ENCODE measurements at regions not wholly inside any gene's neighbourhood (a gene's known extent, or its start where the extent isn't known, plus 50 kb on each side); places are given as distances from the start of the nearest gene placed in this dataset.

GRCh38 chr5:171644536-171644935 lies 141.1 kb upstream of the SMIM23 start:
- ChIA-PET POLR2A (no interaction called here), CTCF (no interaction called here)
- H3K27me3 ChIP-seq (ENCODE audit: control insufficient read depth in 2 of 2, insufficient read depth in 2 of 2, low read length in 2 of 2) = no peaks in the 10 kb centered on the region
- H3K27me3 Mint-ChIP-seq = peaks cover 0 to 11% (median 10%) of the 10 kb centered on the region in 5 donors
- intact Hi-C loops (cut with micrococcal nuclease) = no loop called here
- H3K36me3 ChIP-seq (ENCODE audit: control insufficient read depth in 2 of 3, insufficient read depth in 3 of 3, low read length in 3 of 3) = no peaks in the 10 kb centered on the region
- ATAC-seq (no peak), DNase-seq (no peak)
- peaks cover 0 to 4% (median 0%) of the 10 kb centered on the region in 7 donors for H3K4me1 Mint-ChIP-seq
- H3K4me3 Mint-ChIP-seq = no peak overlapping the region
- no peaks in the 10 kb centered on the region for H3K9me3 ChIP-seq (ENCODE audit: control insufficient read depth in 2 of 3, low read length in 3 of 3)
- H3K9me3 Mint-ChIP-seq = peaks cover 0 to 1% (median 0%) of the 10 kb centered on the region in 11 donors
- no peak overlapping the region for H3K27ac ChIP-seq (ENCODE audit: low read depth, low read length)
- no peaks in the 10 kb centered on the region for H3K4me1 ChIP-seq (ENCODE audit: control insufficient read depth in 2 of 2, insufficient read depth in 2 of 2, low read length in 2 of 2)
- no peaks in the 10 kb centered on the region for H3K36me3 Mint-ChIP-seq
- no peak overlapping the region for H3K27ac Mint-ChIP-seq
- no peak overlapping the region for H3K4me3 ChIP-seq (ENCODE audit: low read length)

DNA sequence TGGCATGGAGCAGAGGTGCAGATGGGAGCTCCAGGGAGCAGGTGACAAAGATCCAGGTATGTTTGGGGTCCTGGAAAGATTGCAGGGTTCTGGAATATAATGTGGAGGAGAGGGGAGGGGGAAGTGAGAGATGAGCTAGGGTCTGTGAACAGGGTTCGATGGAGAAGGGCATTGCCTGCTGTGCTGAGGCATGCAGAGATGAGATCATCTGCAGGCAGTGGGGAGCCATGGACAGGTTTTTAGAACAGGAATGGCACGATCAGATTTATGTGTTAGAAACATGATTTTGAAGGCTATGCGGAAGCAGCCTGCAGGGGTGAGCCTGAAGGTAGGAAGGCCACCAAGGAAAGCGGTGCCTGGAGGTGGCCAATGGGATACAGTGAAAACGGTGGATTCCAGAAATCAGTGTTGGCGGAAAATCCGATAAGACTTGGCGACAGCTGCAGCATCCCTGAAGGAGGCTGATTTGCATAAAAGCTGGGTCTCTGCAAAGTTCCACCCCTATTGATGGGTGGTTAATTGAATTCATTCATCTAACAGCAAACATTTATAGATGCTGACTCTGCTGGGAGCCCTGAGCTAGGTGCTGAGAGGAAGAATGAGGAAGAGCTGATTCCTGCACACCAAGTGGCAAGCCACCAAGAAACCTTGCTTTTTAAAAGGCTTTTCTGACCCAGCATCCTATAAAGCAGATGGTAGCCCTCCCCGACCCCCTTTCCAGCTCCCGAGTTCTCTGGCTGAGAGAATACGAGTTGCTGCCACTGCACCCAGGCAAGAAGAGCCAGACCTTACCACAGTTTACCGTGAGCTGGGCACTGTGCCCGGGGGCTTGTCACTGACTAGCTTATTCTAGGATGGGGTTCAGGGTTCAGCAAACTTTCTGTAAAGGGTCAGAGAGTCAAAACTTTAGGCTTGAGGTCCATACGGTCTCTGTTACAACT lies 139.2 kb upstream of the SMIM23 start:
- no peak overlapping the region for H3K4me3 ChIP-seq (ENCODE audit: low read length)
- CTCF ChIA-PET = no interaction called here
- H3K9me3 ChIP-seq (ENCODE audit: control insufficient read depth in 2 of 3, low read length in 3 of 3) = no peaks in the 10 kb centered on the region
- intact Hi-C loops (cut with micrococcal nuclease) = no loop called here
- no peaks in the 10 kb centered on the region for H3K36me3 ChIP-seq (ENCODE audit: control insufficient read depth in 2 of 3, insufficient read depth in 3 of 3, low read length in 3 of 3)
- H3K27me3 Mint-ChIP-seq = peaks cover 0 to 11% (median 10%) of the 10 kb centered on the region in 5 donors
- H3K4me1 Mint-ChIP-seq = peaks cover 0 to 4% (median 0%) of the 10 kb centered on the region in 7 donors
- H3K27me3 ChIP-seq (ENCODE audit: control insufficient read depth in 2 of 2, insufficient read depth in 2 of 2, low read length in 2 of 2) = no peaks in the 10 kb centered on the region
- H3K4me1 ChIP-seq (ENCODE audit: control insufficient read depth in 2 of 2, insufficient read depth in 2 of 2, low read length in 2 of 2) = no peaks in the 10 kb centered on the region
- POLR2A ChIA-PET = no interaction called here
- H3K27ac ChIP-seq (ENCODE audit: low read depth, low read length) = no peak overlapping the region
- ATAC-seq (no peak), DNase-seq (no peak)
- H3K36me3 Mint-ChIP-seq = no peaks in the 10 kb centered on the region
- no peak overlapping the region for H3K27ac Mint-ChIP-seq
- peaks cover 0 to 1% (median 0%) of the 10 kb centered on the region in 11 donors for H3K9me3 Mint-ChIP-seq
- no peak overlapping the region for H3K4me3 Mint-ChIP-seq

DNA sequence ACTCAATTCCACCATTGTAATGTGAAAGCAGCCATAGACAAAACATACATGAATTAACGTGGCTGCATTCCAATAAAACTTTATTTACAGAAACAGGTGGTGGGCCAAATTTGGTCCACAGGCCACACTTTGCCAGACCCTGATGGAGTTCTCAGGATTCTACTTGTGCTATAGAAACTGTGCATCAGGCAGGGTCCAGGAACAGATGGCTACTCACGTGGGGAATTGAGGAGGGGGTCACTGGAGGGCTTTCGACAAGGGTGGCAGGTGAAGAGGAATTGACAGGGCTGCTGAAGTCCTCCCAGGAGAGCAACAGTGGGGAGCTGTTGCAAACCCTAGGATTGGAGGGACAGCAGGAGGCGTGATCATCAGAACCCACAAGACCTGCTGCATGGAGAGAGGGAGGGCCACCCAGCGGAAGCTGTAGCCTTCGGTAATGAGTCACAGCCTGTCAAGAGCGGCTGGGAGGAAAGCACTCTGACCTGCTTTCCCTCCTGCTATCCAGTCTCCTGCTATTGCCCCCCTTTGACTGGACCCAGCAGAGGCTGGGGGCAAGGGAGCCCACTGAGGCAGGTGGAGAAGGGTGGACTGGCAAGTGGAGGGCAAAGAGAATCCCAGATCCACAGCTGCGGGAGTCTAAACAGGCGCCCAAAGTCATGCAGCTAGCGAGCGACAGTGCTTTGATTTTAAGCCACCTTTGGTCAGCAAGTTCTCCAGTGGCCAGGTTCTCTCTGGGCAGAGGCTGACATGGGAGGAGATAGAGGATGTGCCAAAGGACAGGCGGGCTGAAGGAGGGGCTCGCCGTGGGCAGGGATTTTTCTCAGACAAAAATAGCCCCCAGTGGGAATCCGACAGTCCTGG lies 138.3 kb upstream of the SMIM23 start:
- Histone ChIP-seq H3K36me3 (ENCODE audit: control insufficient read depth in 2 of 3, insufficient read depth in 3 of 3, low read length in 3 of 3) (no peaks in the 10 kb centered on the region), H3K4me1 (ENCODE audit: control insufficient read depth in 2 of 2, insufficient read depth in 2 of 2, low read length in 2 of 2) (no peaks in the 10 kb centered on the region), H3K27ac (ENCODE audit: low read depth, low read length) (no peak overlapping the region), H3K4me3 (ENCODE audit: low read length) (no peak overlapping the region), H3K27me3 (ENCODE audit: control insufficient read depth in 2 of 2, insufficient read depth in 2 of 2, low read length in 2 of 2) (no peaks in the 10 kb centered on the region), H3K9me3 (ENCODE audit: control insufficient read depth in 2 of 3, low read length in 3 of 3) (no peaks in the 10 kb centered on the region)
- Mint-ChIP-seq H3K4me1 (peaks cover 0 to 4% (median 0%) of the 10 kb centered on the region in 7 donors), H3K36me3 (no peaks in the 10 kb centered on the region), H3K9me3 (peaks cover 0 to 1% (median 0%) of the 10 kb centered on the region in 11 donors), H3K4me3 (no peak overlapping the region), H3K27me3 (peaks cover 0 to 11% (median 10%) of the 10 kb centered on the region in 5 donors), H3K27ac (no peak overlapping the region)
- ATAC-seq = peak; percentile 46
- POLR2A ChIA-PET = no interaction called here
- intact Hi-C loops (cut with micrococcal nuclease) = no loop called here
- CTCF ChIA-PET = interaction anchor here (0.7 kb wide), 1 partner anchor 735 kb away, joined by 3 read pairs; no protein-coding TSS in a partner anchor
- DNase-seq = no peak

GRCh38 chr5:171647904-171648260 lies 137.7 kb upstream of the SMIM23 start:
- Mint-ChIP-seq H3K36me3 (no peaks in the 10 kb centered on the region), H3K27ac (no peak overlapping the region), H3K4me1 (peaks cover 0 to 4% (median 0%) of the 10 kb centered on the region in 7 donors), H3K27me3 (peaks cover 0 to 14% (median 10%) of the 10 kb centered on the region in 5 donors), H3K9me3 (peaks cover 0 to 1% (median 0%) of the 10 kb centered on the region in 11 donors), H3K4me3 (no peak overlapping the region)
- no peaks in the 10 kb centered on the region for H3K27me3 ChIP-seq (ENCODE audit: control insufficient read depth in 2 of 2, insufficient read depth in 2 of 2, low read length in 2 of 2)
- ChIA-PET CTCF (interaction anchor here (0.7 kb wide), 1 partner anchor 735 kb away, joined by 3 read pairs; no protein-coding TSS in a partner anchor), POLR2A (no interaction called here)
- H3K27ac ChIP-seq (ENCODE audit: low read depth, low read length) = no peak overlapping the region
- H3K4me1 ChIP-seq (ENCODE audit: control insufficient read depth in 2 of 2, insufficient read depth in 2 of 2, low read length in 2 of 2) = no peaks in the 10 kb centered on the region
- intact Hi-C loops (cut with micrococcal nuclease) = no loop called here
- ATAC-seq (no peak), DNase-seq (no peak)
- no peaks in the 10 kb centered on the region for H3K36me3 ChIP-seq (ENCODE audit: control insufficient read depth in 2 of 3, insufficient read depth in 3 of 3, low read length in 3 of 3)
- H3K9me3 ChIP-seq (ENCODE audit: control insufficient read depth in 2 of 3, low read length in 3 of 3) = no peaks in the 10 kb centered on the region
- no peak overlapping the region for H3K4me3 ChIP-seq (ENCODE audit: low read length)

DNA sequence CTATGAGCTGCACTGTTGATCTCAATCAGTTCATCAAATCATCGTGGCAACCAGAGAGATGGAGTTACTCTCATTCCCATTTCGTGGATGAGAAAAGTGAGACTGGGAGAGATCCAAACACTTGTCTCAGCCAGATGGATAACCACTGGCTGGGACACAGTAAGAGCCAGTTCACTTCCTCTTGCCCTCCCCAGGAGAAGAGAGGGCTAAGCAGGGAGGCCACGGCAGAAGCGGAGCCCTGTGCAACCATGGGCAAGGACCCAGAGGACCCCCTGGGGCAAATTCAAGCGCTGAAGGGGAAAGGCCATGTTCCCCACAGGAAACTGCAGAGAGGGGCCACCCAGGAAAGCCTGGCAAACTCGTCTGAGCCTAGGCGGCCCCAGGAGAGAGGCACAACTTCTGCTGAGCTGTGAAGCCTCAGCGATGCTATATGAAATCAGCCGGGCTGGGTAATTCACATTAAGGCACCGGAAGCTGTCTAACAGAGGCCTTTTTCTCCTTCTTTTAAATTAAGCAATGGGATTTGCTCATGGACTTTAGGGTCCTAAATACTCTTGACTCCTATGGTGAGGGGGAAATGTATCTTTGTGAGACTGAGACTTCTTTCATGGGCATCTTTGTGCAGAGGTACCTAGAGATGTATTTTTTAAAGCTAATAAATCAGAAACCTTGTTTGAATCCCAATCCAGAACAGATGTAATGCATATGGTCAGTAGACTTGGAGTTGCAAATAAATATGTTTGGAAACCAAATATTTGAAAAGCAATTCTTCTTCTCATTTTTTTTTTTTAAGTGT lies 137.1 kb upstream of the SMIM23 start:
- ChIA-PET POLR2A (no interaction called here), CTCF (no interaction called here)
- no peaks in the 10 kb centered on the region for H3K4me1 ChIP-seq (ENCODE audit: control insufficient read depth in 2 of 2, insufficient read depth in 2 of 2, low read length in 2 of 2)
- Mint-ChIP-seq H3K27me3 (peaks cover 3 to 14% (median 9%) of the 10 kb centered on the region in 5 donors), H3K9me3 (peaks cover 0 to 4% (median 0%) of the 10 kb centered on the region in 11 donors), H3K36me3 (no peaks in the 10 kb centered on the region), H3K4me1 (peaks cover 0 to 4% (median 0%) of the 10 kb centered on the region in 7 donors), H3K27ac (no peak overlapping the region), H3K4me3 (no peak overlapping the region)
- no peaks in the 10 kb centered on the region for H3K9me3 ChIP-seq (ENCODE audit: control insufficient read depth in 2 of 3, low read length in 3 of 3)
- DNase-seq (no peak), ATAC-seq (no peak)
- H3K27ac ChIP-seq (ENCODE audit: low read depth, low read length) = no peak overlapping the region
- intact Hi-C loops (cut with micrococcal nuclease) = no loop called here
- H3K27me3 ChIP-seq (ENCODE audit: control insufficient read depth in 2 of 2, insufficient read depth in 2 of 2, low read length in 2 of 2) = no peaks in the 10 kb centered on the region
- no peaks in the 10 kb centered on the region for H3K36me3 ChIP-seq (ENCODE audit: control insufficient read depth in 2 of 3, insufficient read depth in 3 of 3, low read length in 3 of 3)
- H3K4me3 ChIP-seq (ENCODE audit: low read length) = no peak overlapping the region

GRCh38 chr5:171649075-171649401 lies 136.6 kb upstream of the SMIM23 start:
- POLR2A ChIA-PET = no interaction called here
- intact Hi-C loops (cut with micrococcal nuclease) = no loop called here
- Mint-ChIP-seq H3K27ac (no peak overlapping the region), H3K4me1 (peaks cover 0 to 4% (median 0%) of the 10 kb centered on the region in 7 donors), H3K4me3 (no peak overlapping the region), H3K27me3 (peaks cover 3 to 14% (median 5%) of the 10 kb centered on the region in 5 donors), H3K36me3 (no peaks in the 10 kb centered on the region), H3K9me3 (peaks cover 0 to 7% (median 0%) of the 10 kb centered on the region in 11 donors)
- Histone ChIP-seq H3K36me3 (ENCODE audit: control insufficient read depth in 2 of 3, insufficient read depth in 3 of 3, low read length in 3 of 3) (no peaks in the 10 kb centered on the region), H3K4me1 (ENCODE audit: control insufficient read depth in 2 of 2, insufficient read depth in 2 of 2, low read length in 2 of 2) (no peaks in the 10 kb centered on the region), H3K4me3 (ENCODE audit: low read length) (no peak overlapping the region), H3K27ac (ENCODE audit: low read depth, low read length) (no peak overlapping the region), H3K9me3 (ENCODE audit: control insufficient read depth in 2 of 3, low read length in 3 of 3) (no peaks in the 10 kb centered on the region), H3K27me3 (ENCODE audit: control insufficient read depth in 2 of 2, insufficient read depth in 2 of 2, low read length in 2 of 2) (no peaks in the 10 kb centered on the region)
- CTCF ChIA-PET = no interaction called here
- DNase-seq (no peak), ATAC-seq (no peak)
